Stimulated activated effector memory CD8-positive, alpha-beta T cell treated with anti-CD3 and anti-CD28 coated beads, Interleukin-12 subunit alpha, Interleukin-12 subunit beta, amount 100 ng/mL, for 72 hours (primary cell): ENCODE measurements at regions not wholly inside any gene's neighbourhood (a gene's known extent, or its start where the extent isn't known, plus 50 kb on each side); places are given as distances from the start of the nearest gene placed in this dataset.

Source experiments
- ATAC-seq: fragments of 150-1000 bp; cut with Tn5 transposase; 2 replicates; pipeline ENCODE4 v1.10.0; 2021
- DNase-seq, 2 donors: peaks; one replicate each; pipeline ENCODE4 v3.0.0; 2021 to 2022; ENCODE audit warnings: low spot score in 2 of 2
- H3K27ac Mint-ChIP-seq: one replicate; pipeline ENCODE4 v1.8.0; 2022; ENCODE audit warnings: mild to moderate bottlenecking, mixed read lengths
- H3K36me3 Mint-ChIP-seq: one replicate; pipeline ENCODE4 v1.8.0; 2022; ENCODE audit warnings: mild to moderate bottlenecking, mixed read lengths
- H3K4me1 Mint-ChIP-seq: one replicate; pipeline ENCODE4 v1.8.0; 2022; ENCODE audit warnings: mixed read lengths
- H3K4me3 Mint-ChIP-seq: one replicate; pipeline ENCODE4 v1.8.0; 2022; ENCODE audit warnings: mild to moderate bottlenecking, mixed read lengths
- H3K9me3 Mint-ChIP-seq: one replicate; pipeline ENCODE4 v1.8.0; 2022; ENCODE audit warnings: mixed read lengths

DNA sequence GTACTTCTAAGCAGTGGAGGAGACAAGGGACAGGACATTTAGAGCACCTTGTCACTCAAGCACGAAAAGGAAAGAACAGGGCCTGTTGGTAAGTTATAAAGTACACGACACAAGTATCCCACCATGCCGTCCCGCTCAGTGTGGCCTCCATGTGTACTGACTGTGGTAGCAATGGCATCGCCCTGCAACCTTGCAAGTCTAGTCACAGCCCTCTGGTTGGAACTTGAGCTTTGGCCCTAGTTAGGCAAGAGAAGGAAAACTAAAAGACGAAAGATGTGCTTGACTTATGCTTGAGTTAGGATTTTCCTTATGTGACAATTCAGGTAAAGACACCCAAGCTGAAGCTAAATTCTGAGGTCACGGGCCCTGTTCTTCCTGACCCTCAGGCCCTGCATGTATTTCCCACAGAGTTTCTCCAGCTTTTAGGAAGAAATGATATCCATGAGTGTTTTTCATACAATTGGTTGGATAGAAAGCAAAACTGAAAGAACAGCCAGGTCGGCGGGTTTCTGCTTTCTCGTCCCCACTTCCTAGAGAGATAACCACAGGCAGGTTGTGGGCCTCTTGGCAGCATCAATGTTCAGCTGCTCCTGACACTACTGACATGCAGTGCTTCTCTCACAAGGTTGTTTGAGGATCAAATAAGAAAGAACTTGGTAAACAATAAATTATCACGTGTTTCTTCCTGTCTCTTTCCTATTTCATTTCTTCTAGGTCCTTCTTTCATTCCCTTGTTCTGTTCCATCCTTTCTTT, 216.2 kb downstream of the IRS2 start:
- ATAC-seq (peak; percentile 72), DNase-seq (no peak)
- Mint-ChIP-seq H3K4me3 (no peak overlapping the region), H3K27ac (no peak overlapping the region), H3K9me3 (no peaks in the 10 kb centered on the region), H3K4me1 (no peaks in the 10 kb centered on the region), H3K36me3 (no peaks in the 10 kb centered on the region)

DNA sequence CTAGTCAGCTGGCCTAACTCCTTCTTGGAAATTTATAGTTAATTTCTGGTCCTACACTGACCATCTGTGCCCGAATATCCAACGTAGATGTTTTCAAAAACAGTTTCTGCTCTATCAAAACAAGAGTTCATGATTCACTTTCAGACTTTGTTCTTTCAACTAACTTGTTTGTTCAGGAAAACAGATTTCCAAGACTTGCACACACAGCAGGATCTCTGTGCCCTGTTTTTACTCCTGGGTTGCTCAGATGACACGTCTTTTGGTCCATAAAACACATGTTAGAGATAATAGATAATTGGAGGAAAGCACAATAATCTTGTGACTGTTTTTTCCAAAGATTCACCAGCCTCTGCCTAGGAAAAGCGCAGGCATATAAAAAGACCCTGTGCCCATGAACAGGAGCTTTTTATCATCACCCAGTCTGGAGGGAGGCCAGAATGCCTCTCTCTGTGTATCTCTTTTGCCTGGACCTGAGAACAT, 218.0 kb downstream of the IRS2 start:
- no peak for DNase-seq
- no peak overlapping the region for H3K27ac Mint-ChIP-seq
- no peaks in the 10 kb centered on the region for H3K36me3 Mint-ChIP-seq
- no peak overlapping the region for H3K4me3 Mint-ChIP-seq
- no peaks in the 10 kb centered on the region for H3K9me3 Mint-ChIP-seq
- H3K4me1 Mint-ChIP-seq, result no peaks in the 10 kb centered on the region
- no peak for ATAC-seq

DNA sequence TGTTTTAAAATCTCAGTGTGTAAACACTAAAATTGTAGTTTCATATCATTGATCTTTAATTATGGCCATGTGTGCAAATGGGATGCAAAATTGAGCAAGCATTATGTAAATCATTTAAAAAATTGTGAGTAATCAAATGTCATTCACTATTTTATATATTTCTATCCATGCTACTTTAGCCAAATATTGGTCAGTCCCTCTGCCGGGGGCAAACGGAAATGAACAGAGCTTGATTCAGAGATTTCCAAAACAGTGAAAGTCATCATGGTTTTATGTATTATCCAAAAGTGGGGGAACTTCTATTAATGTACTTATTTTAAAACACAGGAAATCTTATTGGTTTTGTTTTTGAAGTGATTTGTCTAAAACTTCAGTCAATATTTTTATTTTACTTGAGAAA, 219.1 kb downstream of the IRS2 start:
- H3K36me3 Mint-ChIP-seq, result no peaks in the 10 kb centered on the region
- DNase-seq, result no peak
- H3K27ac Mint-ChIP-seq, result no peak overlapping the region
- ATAC-seq, result no peak
- H3K4me1 Mint-ChIP-seq, result no peaks in the 10 kb centered on the region
- no peak overlapping the region for H3K4me3 Mint-ChIP-seq
- H3K9me3 Mint-ChIP-seq, result no peaks in the 10 kb centered on the region

DNA sequence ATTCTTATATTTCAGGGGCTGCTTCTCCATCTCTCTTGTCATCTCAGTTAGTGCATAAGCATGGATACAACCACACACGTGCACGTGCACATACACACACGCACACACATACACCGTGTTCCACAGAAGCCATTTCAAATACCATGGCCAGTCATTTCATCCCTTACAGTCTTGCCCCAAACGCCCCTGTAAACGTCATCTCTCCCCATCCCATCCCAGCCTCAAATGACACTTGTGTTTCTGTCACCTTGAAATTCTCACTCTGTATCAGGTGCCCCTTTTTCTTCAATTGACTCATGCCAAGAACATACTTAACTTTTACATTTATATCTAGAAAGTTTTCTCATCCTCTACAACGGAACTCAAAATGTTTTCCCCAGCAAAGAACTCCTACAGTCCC, 220.5 kb downstream of the IRS2 start:
- no peaks in the 10 kb centered on the region for H3K36me3 Mint-ChIP-seq
- H3K9me3 Mint-ChIP-seq, result no peaks in the 10 kb centered on the region
- ATAC-seq (peak; percentile 58), DNase-seq (no peak)
- no peaks in the 10 kb centered on the region for H3K4me1 Mint-ChIP-seq
- H3K27ac Mint-ChIP-seq, result no peak overlapping the region
- H3K4me3 Mint-ChIP-seq, result no peak overlapping the region

DNA sequence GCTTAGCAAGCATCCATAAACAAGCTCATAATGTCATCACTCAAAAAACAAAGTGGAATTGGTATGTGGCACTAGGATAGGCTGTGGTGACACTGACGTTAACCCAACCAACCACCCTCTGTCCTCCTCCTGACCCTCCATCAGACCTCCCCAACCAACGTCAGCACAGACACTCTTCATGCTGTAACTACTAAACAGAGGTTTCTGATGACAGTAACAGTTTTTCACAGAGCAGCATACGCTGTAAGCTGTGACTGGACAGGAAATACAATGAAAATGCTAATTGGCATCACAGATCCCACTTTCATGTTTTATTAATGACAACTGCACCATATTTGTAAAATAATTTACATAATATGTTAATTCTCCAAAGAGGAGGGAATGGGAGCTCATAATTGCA, 238.0 kb downstream of the IRS2 start:
- Mint-ChIP-seq H3K36me3 (no peaks in the 10 kb centered on the region), H3K4me1 (no peaks in the 10 kb centered on the region), H3K4me3 (no peak overlapping the region), H3K27ac (no peak overlapping the region), H3K9me3 (no peaks in the 10 kb centered on the region)
- no peak for DNase-seq
- ATAC-seq, result no peak

DNA sequence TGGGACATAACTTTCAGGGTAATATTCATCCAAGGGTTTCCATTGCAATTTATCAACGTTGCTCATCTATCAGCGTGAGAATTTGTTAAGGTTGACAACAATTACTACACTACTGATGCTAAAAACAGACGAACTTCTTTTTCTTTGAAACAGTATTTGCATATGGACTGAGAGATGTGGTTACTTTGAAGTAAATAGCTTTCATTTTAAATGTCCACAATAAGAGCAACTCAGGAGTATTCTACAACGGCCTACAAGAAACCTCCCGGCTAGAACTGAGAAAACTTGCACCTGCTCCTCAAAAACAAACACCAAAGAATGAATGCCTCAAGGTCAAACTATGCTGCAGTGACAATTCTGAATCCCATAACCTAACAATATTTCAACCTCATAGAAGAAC, 238.4 kb downstream of the IRS2 start:
- no peak overlapping the region for H3K27ac Mint-ChIP-seq
- no peaks in the 10 kb centered on the region for H3K9me3 Mint-ChIP-seq
- H3K4me1 Mint-ChIP-seq, result no peaks in the 10 kb centered on the region
- no peak overlapping the region for H3K4me3 Mint-ChIP-seq
- no peak for ATAC-seq
- H3K36me3 Mint-ChIP-seq, result no peaks in the 10 kb centered on the region
- no peak for DNase-seq

DNA sequence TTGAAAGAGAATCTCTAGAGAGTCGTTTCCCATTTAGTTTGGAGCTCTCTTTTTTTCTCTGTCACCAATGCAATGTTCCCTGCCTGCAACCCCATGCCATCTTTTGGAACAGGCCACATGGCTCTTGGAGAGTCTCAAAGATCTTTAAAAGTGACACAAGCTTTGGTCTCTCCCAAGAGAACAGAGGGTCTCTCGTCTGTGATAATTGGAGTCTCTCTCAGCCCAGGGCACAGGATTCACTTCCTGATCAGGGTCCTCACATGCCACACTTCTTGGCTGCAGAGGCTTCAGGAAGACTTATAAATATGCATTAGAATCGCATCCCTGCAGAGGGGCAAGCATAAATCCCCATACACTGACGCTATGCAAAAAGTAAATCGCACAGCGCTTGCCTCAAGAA, 240.5 kb downstream of the IRS2 start:
- Mint-ChIP-seq H3K27ac (no peak overlapping the region), H3K4me1 (no peaks in the 10 kb centered on the region), H3K9me3 (no peaks in the 10 kb centered on the region), H3K4me3 (no peak overlapping the region), H3K36me3 (no peaks in the 10 kb centered on the region)
- no peak for DNase-seq
- no peak for ATAC-seq

DNA sequence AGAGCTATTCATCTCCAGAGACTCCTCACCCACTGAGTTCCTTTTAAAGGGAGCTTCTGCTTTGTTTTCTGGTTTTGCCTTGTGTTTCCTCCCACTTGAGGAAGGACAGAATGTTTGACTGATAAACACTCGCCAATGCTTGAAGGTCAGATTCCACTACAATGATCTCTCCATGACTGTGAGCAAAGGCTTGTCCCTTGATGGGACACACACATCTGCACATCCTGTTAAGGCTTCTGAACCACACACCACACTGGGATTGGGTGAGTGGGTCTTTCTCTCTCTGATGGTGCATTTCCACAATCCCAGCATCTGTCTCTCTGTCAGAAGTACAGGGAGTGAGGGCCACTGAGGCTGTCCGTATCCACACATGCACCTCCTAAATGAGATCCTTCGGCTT, 245.3 kb downstream of the IRS2 start:
- Mint-ChIP-seq H3K4me1 (no peaks in the 10 kb centered on the region), H3K36me3 (no peaks in the 10 kb centered on the region), H3K9me3 (no peaks in the 10 kb centered on the region), H3K4me3 (no peak overlapping the region), H3K27ac (no peak overlapping the region)
- DNase-seq, result no peak
- ATAC-seq, result no peak

DNA sequence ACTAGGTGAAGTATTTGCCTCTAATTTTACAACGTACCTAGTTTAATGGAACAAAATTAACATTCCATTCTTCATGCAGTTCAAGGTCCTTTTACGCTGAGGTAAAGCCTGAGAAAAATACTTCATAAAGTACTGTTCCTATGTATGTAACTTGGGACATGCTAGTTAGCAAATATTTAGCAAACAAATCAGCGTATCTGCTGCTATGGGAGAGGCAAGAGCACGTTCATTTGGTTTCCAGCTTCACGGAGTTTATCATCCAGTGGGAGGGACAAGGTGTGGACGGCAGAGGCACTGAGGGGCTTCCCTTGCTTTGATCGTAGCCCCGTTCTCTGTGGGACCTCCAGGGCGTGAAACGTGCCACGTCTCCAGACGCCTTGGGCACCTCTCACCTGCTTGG, 248.8 kb downstream of the IRS2 start:
- no peak for DNase-seq
- Mint-ChIP-seq H3K4me3 (no peak overlapping the region), H3K4me1 (no peaks in the 10 kb centered on the region), H3K36me3 (no peaks in the 10 kb centered on the region), H3K9me3 (peaks cover 8% of the 10 kb centered on the region), H3K27ac (no peak overlapping the region)
- no peak for ATAC-seq

DNA sequence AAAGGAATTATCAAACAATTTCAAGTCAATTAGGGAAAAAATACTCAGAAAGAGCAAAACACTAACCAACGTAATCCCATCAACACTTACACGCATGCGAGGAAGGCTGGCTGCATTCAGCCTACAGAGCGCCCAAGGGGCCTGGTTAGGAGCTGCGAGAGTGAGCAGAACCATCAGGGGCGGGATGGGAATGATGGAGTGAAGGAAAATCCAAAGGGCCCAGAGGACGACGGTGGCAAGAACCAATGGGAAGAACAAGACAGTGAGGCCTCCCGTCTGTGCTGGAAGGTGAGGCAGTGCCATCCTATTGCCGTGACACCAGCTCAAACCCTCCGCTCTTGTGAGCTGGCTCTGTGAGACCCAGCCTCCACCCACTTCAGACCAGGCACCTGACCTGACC, 253.0 kb downstream of the IRS2 start:
- H3K9me3 Mint-ChIP-seq, result peaks cover 8% of the 10 kb centered on the region
- no peaks in the 10 kb centered on the region for H3K36me3 Mint-ChIP-seq
- H3K4me1 Mint-ChIP-seq, result no peaks in the 10 kb centered on the region
- ATAC-seq (no peak), DNase-seq (no peak)
- H3K27ac Mint-ChIP-seq, result no peak overlapping the region
- H3K4me3 Mint-ChIP-seq, result no peak overlapping the region

DNA sequence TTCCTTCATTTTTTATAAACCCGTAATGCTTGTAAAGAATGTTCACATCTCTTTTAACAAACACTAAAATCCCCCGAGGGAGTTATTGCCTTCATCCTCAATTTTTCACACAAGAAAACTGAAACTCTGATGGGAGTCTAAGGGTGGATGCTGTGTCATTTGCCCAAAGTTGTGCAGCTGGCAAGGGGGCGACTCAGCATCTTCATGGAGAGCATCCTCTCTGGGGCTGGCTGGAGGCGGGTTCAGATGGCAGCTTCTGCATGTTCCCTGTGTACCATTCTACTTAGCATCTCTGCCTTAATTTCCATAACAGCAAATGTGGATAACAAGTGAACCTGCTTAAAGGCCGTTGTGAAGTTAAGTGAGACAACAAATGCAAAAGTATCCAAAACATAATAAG, 256.4 kb downstream of the IRS2 start:
- ATAC-seq, result no peak
- H3K36me3 Mint-ChIP-seq, result no peaks in the 10 kb centered on the region
- no peaks in the 10 kb centered on the region for H3K4me1 Mint-ChIP-seq
- no peak overlapping the region for H3K27ac Mint-ChIP-seq
- H3K4me3 Mint-ChIP-seq, result no peak overlapping the region
- DNase-seq, result no peak
- H3K9me3 Mint-ChIP-seq, result no peaks in the 10 kb centered on the region

DNA sequence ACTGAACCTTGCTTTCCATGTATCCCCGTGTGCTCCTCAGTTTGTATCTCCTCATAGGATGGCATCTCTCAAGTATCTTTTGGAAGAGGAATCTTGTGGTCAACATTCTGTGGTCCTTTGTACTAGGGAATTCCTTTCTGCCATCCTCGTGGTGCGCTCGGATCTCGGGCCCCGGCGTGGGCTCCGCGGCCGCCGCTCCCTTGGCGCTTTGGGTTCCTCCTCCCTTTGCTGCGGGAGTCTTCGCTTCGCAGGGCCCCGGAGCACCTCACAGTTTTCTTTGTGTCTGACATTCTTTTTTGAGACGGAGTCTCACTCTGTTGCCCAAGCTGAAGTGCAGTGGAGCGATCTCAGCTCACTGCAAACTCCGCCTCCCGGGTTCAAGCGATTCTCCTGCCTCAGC, 264.7 kb downstream of the IRS2 start:
- Mint-ChIP-seq H3K9me3 (no peaks in the 10 kb centered on the region), H3K4me1 (no peaks in the 10 kb centered on the region), H3K4me3 (no peak overlapping the region), H3K27ac (no peak overlapping the region), H3K36me3 (no peaks in the 10 kb centered on the region)
- no peak for ATAC-seq
- DNase-seq, result no peak

DNA sequence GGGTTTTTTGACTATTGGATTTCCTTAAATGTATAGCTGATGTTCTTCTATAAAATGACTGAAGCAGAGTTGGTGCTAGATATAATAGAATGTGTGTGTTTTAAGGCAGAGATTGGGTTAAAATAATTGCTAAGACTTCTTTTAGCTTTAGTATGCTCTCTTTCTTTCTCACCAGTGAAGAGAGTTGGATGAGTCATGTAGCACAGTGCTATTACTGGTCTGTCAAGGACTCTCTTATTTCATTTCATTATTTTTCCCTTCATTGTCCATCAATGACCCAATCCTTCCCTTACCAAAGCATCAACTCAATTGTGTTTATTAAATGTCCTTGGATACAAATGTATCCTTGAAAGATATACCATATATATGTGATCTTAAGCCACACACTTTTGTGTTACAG, 268.9 kb downstream of the IRS2 start:
- ATAC-seq, result no peak

DNA sequence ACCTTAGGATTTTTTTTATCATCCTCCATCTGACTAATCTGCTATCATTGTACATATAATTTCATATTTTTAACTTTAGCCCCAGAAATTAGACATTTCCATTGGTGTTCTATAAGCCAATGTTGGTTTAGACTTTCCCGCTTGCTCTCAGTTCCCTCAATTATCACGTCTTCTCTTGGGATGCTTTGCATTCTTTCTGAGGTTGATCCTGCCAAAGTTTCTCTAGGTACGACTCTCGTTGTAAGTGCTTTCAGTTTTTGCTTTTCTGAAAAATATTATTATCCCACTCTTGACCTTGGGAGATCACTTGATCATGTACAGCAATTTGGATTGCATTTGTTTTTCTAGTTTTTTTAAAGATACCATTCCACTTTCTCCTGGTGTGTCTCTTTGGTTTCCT, 270.2 kb downstream of the IRS2 start:
- Mint-ChIP-seq H3K4me1 (no peaks in the 10 kb centered on the region), H3K36me3 (no peaks in the 10 kb centered on the region), H3K27ac (no peak overlapping the region), H3K9me3 (no peaks in the 10 kb centered on the region), H3K4me3 (no peak overlapping the region)
- ATAC-seq (no peak), DNase-seq (no peak)

More for the DNA sequence above, 268.9 kb downstream of the IRS2 start:
- H3K36me3 Mint-ChIP-seq, result no peaks in the 10 kb centered on the region
- no peak overlapping the region for H3K27ac Mint-ChIP-seq
- H3K9me3 Mint-ChIP-seq, result no peaks in the 10 kb centered on the region
- H3K4me1 Mint-ChIP-seq, result no peaks in the 10 kb centered on the region
- H3K4me3 Mint-ChIP-seq, result no peak overlapping the region
- no peak for DNase-seq

DNA sequence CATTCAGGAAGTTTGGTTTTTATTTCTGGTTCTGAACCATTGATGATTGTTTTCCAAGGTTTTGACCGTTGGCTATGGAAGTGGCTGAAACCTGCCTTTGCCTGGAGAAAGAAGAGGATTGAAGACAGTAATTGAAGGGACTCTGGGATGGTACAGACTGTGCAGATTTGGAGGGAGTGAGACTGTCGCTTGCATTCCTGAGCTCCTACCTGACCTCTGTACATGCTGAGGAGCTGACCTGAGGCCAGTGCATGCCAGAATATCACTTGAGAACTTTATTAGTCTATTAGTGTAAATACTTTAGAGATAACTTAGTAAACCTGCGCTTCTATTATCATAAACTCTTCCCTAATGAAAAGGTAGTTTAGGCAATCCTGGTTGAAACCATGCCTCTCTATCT, 276.4 kb downstream of the IRS2 start:
- no peaks in the 10 kb centered on the region for H3K36me3 Mint-ChIP-seq
- H3K9me3 Mint-ChIP-seq, result peaks cover 8% of the 10 kb centered on the region
- no peak for ATAC-seq
- no peak overlapping the region for H3K27ac Mint-ChIP-seq
- H3K4me3 Mint-ChIP-seq, result no peak overlapping the region
- no peaks in the 10 kb centered on the region for H3K4me1 Mint-ChIP-seq
- no peak for DNase-seq

DNA sequence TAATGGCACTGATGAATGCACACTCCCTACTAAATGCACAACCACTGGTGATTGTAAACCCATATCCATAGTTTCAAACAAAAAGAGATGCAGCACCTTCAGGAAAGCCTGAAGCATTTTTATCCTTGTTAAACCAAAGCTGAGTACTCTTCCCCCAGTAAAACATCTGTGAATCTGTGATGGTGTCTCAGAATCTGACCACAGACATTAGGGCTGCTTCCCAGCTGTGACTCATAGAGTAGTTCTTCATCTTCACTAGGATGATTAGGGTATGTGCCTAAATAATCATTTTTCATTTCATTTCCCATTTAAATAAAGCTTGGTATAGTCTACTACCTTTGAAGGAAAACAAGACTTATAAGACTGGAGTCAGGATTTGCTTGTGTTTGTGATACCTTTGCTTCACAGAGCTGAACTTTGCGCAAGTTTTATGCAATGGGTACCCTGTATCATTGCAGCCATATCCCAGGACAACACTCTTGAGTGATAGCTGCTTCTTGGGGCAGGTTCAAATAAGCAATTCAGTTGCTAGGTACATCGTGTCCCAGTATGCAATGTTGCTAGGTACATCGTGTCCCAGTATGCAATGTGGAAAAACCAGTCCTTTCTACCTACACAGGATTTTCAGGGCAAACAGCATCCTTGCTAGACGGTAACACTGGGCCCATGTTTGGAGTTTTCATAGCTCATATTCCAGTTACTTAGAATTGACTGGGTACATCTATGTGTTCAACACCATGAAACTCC, 277.1 kb downstream of the IRS2 start:
- ATAC-seq (no peak), DNase-seq (no peak)
- no peak overlapping the region for H3K4me3 Mint-ChIP-seq
- H3K9me3 Mint-ChIP-seq, result peaks cover 9% of the 10 kb centered on the region
- no peaks in the 10 kb centered on the region for H3K36me3 Mint-ChIP-seq
- no peak overlapping the region for H3K27ac Mint-ChIP-seq
- H3K4me1 Mint-ChIP-seq, result no peaks in the 10 kb centered on the region
